Keratinocyte (primary cell): ENCODE measurements at regions not wholly inside any gene's neighbourhood (a gene's known extent, or its start where the extent isn't known, plus 50 kb on each side); places are given as distances from the start of the nearest gene placed in this dataset.

ENCODE experiments used
- DNase-seq: peaks from one replicate; pipeline ENCODE4 v3.0.0-alpha.2; 2011; ENCODE audit warnings: low read depth, missing footprints, low spot score
- FAIRE-seq: peaks from 2 replicates; lab custom pipeline; 2011; peaks lifted over from hg19 to GRCh38; lab: Jason Lieb, UNC
- H2AFZ ChIP-seq: 2 replicates; pipeline ENCODE4 v1.6.0; 2012; ENCODE audit warnings: low read length, control low read depth, inconsistent platforms; ENCODE audit not compliant: control insufficient read depth
- H3K27ac ChIP-seq: 2 replicates; pipeline ENCODE4 v1.5.1; 2011; ENCODE audit warnings: low read length; ENCODE audit not compliant: control insufficient read depth, insufficient read depth
- H3K27me3 ChIP-seq: 3 replicates; pipeline ENCODE4 v1.6.0; 2011; ENCODE audit warnings: low read length; ENCODE audit not compliant: control insufficient read depth, insufficient read depth; ENCODE audit errors: extremely low read depth
- H3K36me3 ChIP-seq, 2 experiments: 2 replicates in 1 of 2; 3 replicates in 1 of 2; pipeline ENCODE4 v1.5.1; 2011; ENCODE audit warnings: low read length in 2 of 2, mild to moderate bottlenecking in 1 of 2; ENCODE audit not compliant: control insufficient read depth in 2 of 2, insufficient read depth in 2 of 2; ENCODE audit errors: extremely low read depth in 1 of 2
- H3K4me1 ChIP-seq: 3 replicates; pipeline ENCODE4 v1.5.1; 2011; ENCODE audit warnings: low read length; ENCODE audit not compliant: control insufficient read depth, insufficient read depth; ENCODE audit errors: extremely low read depth
- H3K4me2 ChIP-seq: 3 replicates; pipeline ENCODE4 v1.6.0; 2011; ENCODE audit warnings: low read depth, low read length; ENCODE audit not compliant: control insufficient read depth, insufficient read depth; ENCODE audit errors: extremely low read depth
- H3K4me3 ChIP-seq, 3 experiments: fragments of 200-600 bp in 1 of 3; sonication (generic) in 1 of 3; 2 replicates in 2 of 3; 3 replicates in 1 of 3; pipeline ENCODE4 v1.5.1; 2011 to 2016; ENCODE audit warnings: low read length in 3 of 3, mild to moderate bottlenecking in 3 of 3, control low read depth in 2 of 3, inconsistent platforms in 1 of 3, low read depth in 1 of 3, mixed read lengths in 1 of 3, mixed run types in 1 of 3, moderate library complexity in 1 of 3; ENCODE audit not compliant: control insufficient read depth in 2 of 3, insufficient read depth in 2 of 3; ENCODE audit errors: extremely low read depth in 1 of 3
- H3K79me2 ChIP-seq: 2 replicates; pipeline ENCODE4 v1.6.0; 2012; ENCODE audit warnings: low read length; ENCODE audit not compliant: control insufficient read depth, insufficient read depth
- H3K9ac ChIP-seq: 3 replicates; pipeline ENCODE4 v1.6.0; 2011; ENCODE audit warnings: low read length; ENCODE audit not compliant: control insufficient read depth, insufficient read depth; ENCODE audit errors: extremely low read depth
- H3K9me1 ChIP-seq: 3 replicates; pipeline ENCODE4 v1.6.0; 2011; ENCODE audit warnings: low read length; ENCODE audit not compliant: control insufficient read depth, insufficient read depth; ENCODE audit errors: extremely low read depth
- H3K9me3 ChIP-seq: 2 replicates; pipeline ENCODE4 v1.5.1; 2012; ENCODE audit warnings: low read depth, low read length; ENCODE audit not compliant: control insufficient read depth
- H4K20me1 ChIP-seq: 3 replicates; pipeline ENCODE4 v1.6.0; 2011; ENCODE audit warnings: low read length; ENCODE audit not compliant: control insufficient read depth, insufficient read depth; ENCODE audit errors: extremely low read depth
- CTCF ChIP-seq, 3 experiments: IDR thresholded peaks in 1 of 3; conservative IDR thresholded peaks in 1 of 3; optimal IDR thresholded peaks in 1 of 3; 2 replicates in 2 of 3; 3 replicates in 1 of 3; pipeline versions ENCODE3 to v1.5.1; 2011; ENCODE audit warnings: low read length in 3 of 3, mild to moderate bottlenecking in 3 of 3, moderate library complexity in 2 of 3, control low read depth in 1 of 3, inconsistent platforms in 1 of 3; ENCODE audit not compliant: insufficient read depth in 2 of 3; ENCODE audit errors: extremely low read depth in 1 of 3
- EZH2 ChIP-seq: IDR thresholded peaks from one replicate; pipeline ENCODE4 v1.6.1; 2012; ENCODE audit warnings: inconsistent platforms, mild to moderate bottlenecking, low read length, moderate library complexity
- dilution Hi-C: fragments of 300-500 bp; cut with MboI; formaldehyde crosslinking; loops from one replicate; pipeline ENCODE4 v1.7.0; 2020; ENCODE audit warnings: low sequenced_read_pairs; ENCODE audit not compliant: extremely low pct_ligation_motif_present

GRCh38 chr4:56259655-56260054 lies 127.6 kb downstream of the AASDH start:
- H3K4me2 ChIP-seq = no peak overlapping the region
- H3K27ac ChIP-seq = no peak overlapping the region
- no peaks in the 10 kb centered on the region for H3K27me3 ChIP-seq
- no peaks in the 10 kb centered on the region for H3K79me2 ChIP-seq
- H3K36me3 ChIP-seq = no peaks in the 10 kb centered on the region
- H3K4me3 ChIP-seq = no peak overlapping the region
- no peaks in the 10 kb centered on the region for H3K9me1 ChIP-seq
- H2AFZ ChIP-seq = no peak overlapping the region
- no peak for DNase-seq
- H3K4me1 ChIP-seq = no peaks in the 10 kb centered on the region
- H3K9me3 ChIP-seq = no peaks in the 10 kb centered on the region
- TF ChIP-seq CTCF (optimal IDR thresholded peaks at IDR 0.05 in 1 of 3, IDR thresholded peaks at IDR 0.05 in 1 of 3, conservative IDR thresholded peaks at IDR 0.05 in 1 of 3; ENCODE audit: extremely low read depth in 1 of 3, insufficient read depth in 2 of 3, low read length in 3 of 3) = no peak
- no peak for TF ChIP-seq EZH2
- FAIRE-seq = no peak
- H4K20me1 ChIP-seq = no peaks in the 10 kb centered on the region
- dilution Hi-C loops = no loop called here
- no peak overlapping the region for H3K9ac ChIP-seq

GRCh38 chr4:56255820-56256219 lies 131.5 kb downstream of the AASDH start:
- H3K4me3 ChIP-seq = no peak overlapping the region
- dilution Hi-C loops = no loop called here
- no peaks in the 10 kb centered on the region for H4K20me1 ChIP-seq
- no peak overlapping the region for H2AFZ ChIP-seq
- no peaks in the 10 kb centered on the region for H3K79me2 ChIP-seq
- H3K27ac ChIP-seq = no peak overlapping the region
- no peak for FAIRE-seq
- TF ChIP-seq CTCF (optimal IDR thresholded peaks at IDR 0.05 in 1 of 3, IDR thresholded peaks at IDR 0.05 in 1 of 3, conservative IDR thresholded peaks at IDR 0.05 in 1 of 3; ENCODE audit: extremely low read depth in 1 of 3, insufficient read depth in 2 of 3, low read length in 3 of 3) (no peak), EZH2 (no peak)
- no peaks in the 10 kb centered on the region for H3K36me3 ChIP-seq
- H3K4me1 ChIP-seq = no peaks in the 10 kb centered on the region
- H3K27me3 ChIP-seq = no peaks in the 10 kb centered on the region
- no peaks in the 10 kb centered on the region for H3K9me3 ChIP-seq
- H3K9me1 ChIP-seq = no peaks in the 10 kb centered on the region
- H3K4me2 ChIP-seq = no peak overlapping the region
- H3K9ac ChIP-seq = no peak overlapping the region
- DNase-seq = no peak
